CD4-positive, alpha-beta T cell treated with Interleukin-15 for 1 hour (primary cell): ENCODE measurements at regions not wholly inside any gene's neighbourhood (a gene's known extent, or its start where the extent isn't known, plus 50 kb on each side); places are given as distances from the start of the nearest gene placed in this dataset.
"Not testable (repeated sequence)": the region's sequence is repeated elsewhere in the genome, so short reads cannot be mapped to it uniquely, and the experiment has no call there.

Experiments
- DNase-seq: peaks from one replicate; pipeline ENCODE4 v3.0.0-alpha.2; 2020

GRCh38 chr1:56097713-56098112 lies 481.6 kb downstream of the PLPP3 start:
- DNase-seq: no peak

GRCh38 chr1:56095696-56096665 lies 483.4 kb downstream of the PLPP3 start:
- DNase-seq: no peak

GRCh38 chr1:56094168-56094567 lies 485.2 kb downstream of the PLPP3 start:
- DNase-seq: no peak

GRCh38 chr1:56092684-56093570 lies 486.4 kb downstream of the PLPP3 start:
- no peak for DNase-seq

GRCh38 chr1:56089826-56090225 lies 489.5 kb downstream of the PLPP3 start:
- DNase-seq: not testable (repeated sequence)

GRCh38 chr1:56084246-56084645 lies 495.1 kb downstream of the PLPP3 start:
- DNase-seq: no peak

GRCh38 chr1:56081736-56082135 lies 497.6 kb downstream of the PLPP3 start:
- DNase-seq: no peak

GRCh38 chr1:56081173-56081572 lies 498.2 kb downstream of the PLPP3 start:
- DNase-seq: no peak

- DNase-seq: no peak
Observed at GRCh38 chr1:56080123-56080522, 499.2 kb downstream of the PLPP3 start.

GRCh38 chr1:56079391-56079790 lies 500.0 kb downstream of the PLPP3 start:
- no peak for DNase-seq

- no peak for DNase-seq
Observed at GRCh38 chr1:56077206-56077605, 502.2 kb downstream of the PLPP3 start.

- DNase-seq: no peak
Observed at GRCh38 chr1:56074007-56074651, 505.2 kb downstream of the PLPP3 start.

- no peak for DNase-seq
Observed at GRCh38 chr1:56073614-56074006, 505.8 kb downstream of the PLPP3 start.

- DNase-seq: no peak
Observed at GRCh38 chr1:56073206-56073605, 506.2 kb downstream of the PLPP3 start.

- no peak for DNase-seq
Observed at GRCh38 chr1:56072310-56072709, 507.1 kb downstream of the PLPP3 start.

- DNase-seq: no peak
Observed at GRCh38 chr1:56071351-56071750, 508.0 kb downstream of the PLPP3 start.

- no peak for DNase-seq
Observed at GRCh38 chr1:56070601-56071000, 508.8 kb downstream of the PLPP3 start.

- no peak for DNase-seq
Observed at GRCh38 chr1:56069824-56070223, 509.5 kb downstream of the PLPP3 start.

- DNase-seq: no peak
Observed at GRCh38 chr1:56068908-56069307, 510.5 kb downstream of the PLPP3 start.

- no peak for DNase-seq
Observed at GRCh38 chr1:56068210-56068609, 511.2 kb downstream of the PLPP3 start.

GRCh38 chr1:56065729-56066128 lies 513.6 kb downstream of the PLPP3 start:
- DNase-seq: no peak

GRCh38 chr1:56064705-56065104 lies 514.7 kb downstream of the PLPP3 start:
- no peak for DNase-seq

- no peak for DNase-seq
Observed at GRCh38 chr1:56063461-56063860, 515.9 kb downstream of the PLPP3 start.
